ENCODE measurements at regions not wholly inside any gene's neighbourhood (a gene's known extent, or its start where the extent isn't known, plus 50 kb on each side); places are given as distances from the start of the nearest gene placed in this dataset.
"Not testable (repeated sequence)": the region's sequence is repeated elsewhere in the genome, so short reads cannot be mapped to it uniquely, and the experiment has no call there.

GRCh38 chrX:122091571-122091970, 1044.2 kb downstream of the GLUD2 start:
- DNase-seq, result no peak

- no peak for DNase-seq
These were observed 1045.0 kb downstream of the GLUD2 start for GRCh38 chrX:122092360-122092759.

GRCh38 chrX:122092978-122093377, 1045.6 kb downstream of the GLUD2 start:
- no peak for DNase-seq

- DNase-seq, result no peak
These were observed 1047.2 kb downstream of the GLUD2 start for GRCh38 chrX:122094611-122095010.

GRCh38 chrX:122113376-122113775, 1066.0 kb downstream of the GLUD2 start:
- no peak for DNase-seq

- no peak for DNase-seq
These were observed 1066.5 kb downstream of the GLUD2 start for GRCh38 chrX:122113896-122114295.

- DNase-seq, result no peak
These were observed 1068.2 kb downstream of the GLUD2 start for GRCh38 chrX:122115604-122116003.

- DNase-seq, result no peak
These were observed 1064.7 kb upstream of the GRIA3 start for GRCh38 chrX:122119361-122119760.

GRCh38 chrX:122122274-122122673, 1061.8 kb upstream of the GRIA3 start:
- no peak for DNase-seq

- no peak for DNase-seq
These were observed 1050.6 kb upstream of the GRIA3 start for GRCh38 chrX:122133478-122133877.

- DNase-seq, result no peak
These were observed 1049.8 kb upstream of the GRIA3 start for GRCh38 chrX:122134291-122134690.

- DNase-seq, result no peak
These were observed 1049.0 kb upstream of the GRIA3 start for GRCh38 chrX:122135070-122135469.

- DNase-seq, result not testable (repeated sequence)
These were observed 1043.9 kb upstream of the GRIA3 start for GRCh38 chrX:122140219-122140618.

GRCh38 chrX:122154019-122154418, 1030.1 kb upstream of the GRIA3 start:
- DNase-seq, result no peak

- no peak for DNase-seq
These were observed 1015.8 kb upstream of the GRIA3 start for GRCh38 chrX:122168241-122168640.

GRCh38 chrX:122184791-122185190, 999.3 kb upstream of the GRIA3 start:
- no peak for DNase-seq

- DNase-seq, result no peak
These were observed 996.9 kb upstream of the GRIA3 start for GRCh38 chrX:122187069-122187713.

GRCh38 chrX:122188751-122189150, 995.3 kb upstream of the GRIA3 start:
- DNase-seq, result no peak

- no peak for DNase-seq
These were observed 987.7 kb upstream of the GRIA3 start for GRCh38 chrX:122196343-122196742.

- DNase-seq, result no peak
These were observed 980.7 kb upstream of the GRIA3 start for GRCh38 chrX:122203399-122203798.

GRCh38 chrX:122218666-122219065, 965.4 kb upstream of the GRIA3 start:
- DNase-seq, result no peak

GRCh38 chrX:122219226-122219625, 964.9 kb upstream of the GRIA3 start:
- DNase-seq, result no peak

GRCh38 chrX:122219735-122220134, 964.3 kb upstream of the GRIA3 start:
- DNase-seq, result no peak

GRCh38 chrX:122220644-122221373, 963.3 kb upstream of the GRIA3 start:
- DNase-seq, result no peak

GRCh38 chrX:122221810-122222209, 962.3 kb upstream of the GRIA3 start:
- not testable (repeated sequence) for DNase-seq
